Neural progenitor cell (in vitro differentiated cells): ENCODE measurements at regions not wholly inside any gene's neighbourhood (a gene's known extent, or its start where the extent isn't known, plus 50 kb on each side); places are given as distances from the start of the nearest gene placed in this dataset.

ENCODE experiments used
- EZH2phosphoT487 ChIP-seq: fragments of 200-600 bp; sonication (generic); IDR thresholded peaks from 2 replicates; pipeline ENCODE4 v1.6.1; 2017; ENCODE audit warnings: antibody characterized with exemption
- TF ChIP-seq, protein P1 (sequence below): fragments of 200-600 bp; sonication (generic); IDR thresholded peaks from 2 replicates; pipeline ENCODE4 v1.5.1; 2017; ENCODE audit warnings: antibody characterized with exemption, mild to moderate bottlenecking

DNA sequence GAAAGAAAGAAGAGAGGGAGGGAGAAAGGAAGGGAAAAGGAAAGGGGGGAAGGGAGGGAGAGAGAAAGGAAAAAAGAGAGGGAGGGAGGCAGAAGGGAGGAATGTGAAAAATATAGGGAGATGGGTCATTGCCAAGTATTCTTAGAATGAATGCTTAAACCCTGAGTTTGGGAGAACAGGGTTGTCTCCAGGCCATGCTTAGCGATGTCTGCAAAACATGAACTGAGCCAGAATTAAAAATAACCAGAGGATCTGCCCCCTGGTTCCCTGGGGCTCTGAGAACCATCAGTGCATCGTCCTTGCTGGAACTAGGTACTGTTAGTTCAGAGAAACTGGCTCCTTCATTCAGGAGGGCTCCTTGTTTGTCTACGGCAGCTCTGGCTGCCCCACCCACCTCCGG is 170.4 kb downstream of the IRX5 start:
- TF ChIP-seq, protein P1, sequence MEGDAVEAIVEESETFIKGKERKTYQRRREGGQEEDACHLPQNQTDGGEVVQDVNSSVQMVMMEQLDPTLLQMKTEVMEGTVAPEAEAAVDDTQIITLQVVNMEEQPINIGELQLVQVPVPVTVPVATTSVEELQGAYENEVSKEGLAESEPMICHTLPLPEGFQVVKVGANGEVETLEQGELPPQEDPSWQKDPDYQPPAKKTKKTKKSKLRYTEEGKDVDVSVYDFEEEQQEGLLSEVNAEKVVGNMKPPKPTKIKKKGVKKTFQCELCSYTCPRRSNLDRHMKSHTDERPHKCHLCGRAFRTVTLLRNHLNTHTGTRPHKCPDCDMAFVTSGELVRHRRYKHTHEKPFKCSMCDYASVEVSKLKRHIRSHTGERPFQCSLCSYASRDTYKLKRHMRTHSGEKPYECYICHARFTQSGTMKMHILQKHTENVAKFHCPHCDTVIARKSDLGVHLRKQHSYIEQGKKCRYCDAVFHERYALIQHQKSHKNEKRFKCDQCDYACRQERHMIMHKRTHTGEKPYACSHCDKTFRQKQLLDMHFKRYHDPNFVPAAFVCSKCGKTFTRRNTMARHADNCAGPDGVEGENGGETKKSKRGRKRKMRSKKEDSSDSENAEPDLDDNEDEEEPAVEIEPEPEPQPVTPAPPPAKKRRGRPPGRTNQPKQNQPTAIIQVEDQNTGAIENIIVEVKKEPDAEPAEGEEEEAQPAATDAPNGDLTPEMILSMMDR = no peak
- no peak for TF ChIP-seq EZH2phosphoT487
